NCI-H2227 (cell line): ENCODE measurements at regions not wholly inside any gene's neighbourhood (a gene's known extent, or its start where the extent isn't known, plus 50 kb on each side); places are given as distances from the start of the nearest gene placed in this dataset.

Experiments used
- DNase-seq: peaks from one replicate; lab custom pipeline; 2025; ENCODE audit not compliant: unreplicated experiment; lab: John Stamatoyannopoulos, UW

DNA sequence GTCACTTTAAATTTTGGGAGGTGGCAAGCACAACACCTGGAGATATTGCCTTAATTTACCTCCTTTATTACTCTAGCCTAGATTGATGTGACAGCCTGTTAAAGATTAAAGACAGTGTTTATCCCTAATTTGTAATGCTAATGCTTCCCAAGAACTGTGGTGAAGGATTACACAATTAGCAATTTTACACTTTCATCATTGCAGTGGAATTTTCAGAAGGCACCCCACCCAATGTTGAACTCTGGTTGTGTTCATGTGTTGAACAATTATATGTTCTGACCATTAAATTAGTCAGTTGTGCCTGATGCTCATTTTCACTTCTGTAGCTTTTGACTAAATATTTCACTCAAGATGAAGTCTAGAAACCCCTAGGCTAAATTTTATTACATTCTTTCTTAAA lies 317.1 kb upstream of the CWC22 start:
- DNase-seq, result no peak

DNA sequence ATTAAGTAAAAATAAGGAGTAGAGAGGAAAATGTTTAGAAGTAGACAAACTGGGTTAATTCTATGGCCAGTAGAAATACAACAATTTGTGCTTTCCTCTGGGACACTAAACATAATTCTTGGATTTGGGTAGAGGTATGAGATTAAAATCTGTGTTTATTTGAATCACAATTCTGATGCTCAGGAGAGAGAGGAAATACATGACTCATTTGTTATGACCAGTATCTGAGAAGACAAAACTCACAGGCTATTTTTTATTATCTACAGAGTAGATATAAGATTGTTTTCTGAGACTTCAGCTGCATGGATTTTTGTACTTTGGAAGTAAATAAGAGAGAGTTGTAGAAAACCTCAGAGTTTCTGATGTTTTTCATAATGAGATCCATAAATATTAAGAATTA lies 315.7 kb upstream of the CWC22 start:
- no peak for DNase-seq

DNA sequence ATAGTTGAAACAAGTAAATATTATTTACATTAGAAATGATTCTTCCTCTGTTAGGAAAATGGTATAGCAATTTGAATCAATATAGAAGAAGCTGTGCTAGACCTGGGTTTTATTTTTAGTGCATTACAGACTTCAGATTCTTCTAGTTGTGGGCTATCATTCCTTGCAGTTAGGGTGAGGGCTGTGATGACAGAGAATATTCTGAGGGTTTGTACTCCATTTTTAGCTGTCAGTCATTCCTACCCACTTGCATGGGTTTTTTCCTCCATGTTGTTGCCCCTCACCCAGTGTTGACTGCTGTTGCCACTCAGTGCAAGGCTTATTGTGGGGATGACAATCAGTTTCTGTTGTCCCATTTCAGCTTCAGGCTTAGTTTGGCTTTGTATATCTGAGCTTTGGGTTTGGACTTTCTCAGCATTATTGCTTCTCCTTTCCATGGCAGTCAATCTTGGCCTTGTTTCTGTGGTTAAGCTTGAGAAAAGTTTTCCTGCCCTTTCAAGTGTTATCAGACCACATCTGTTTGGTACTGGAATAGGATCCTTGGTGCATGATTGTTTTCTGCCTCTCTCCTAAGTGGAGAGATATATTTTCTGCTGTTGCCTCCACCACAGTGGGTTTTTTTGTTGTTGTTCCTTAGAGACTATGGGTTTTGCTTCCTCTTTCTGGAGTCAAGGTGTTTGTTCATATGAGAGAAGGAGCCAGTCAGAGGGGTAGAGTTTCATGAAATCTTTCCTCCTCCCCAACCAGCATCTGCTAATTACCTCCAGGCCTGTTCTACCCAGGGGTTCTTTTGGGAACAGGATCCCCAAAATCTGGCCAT lies 312.7 kb upstream of the CWC22 start:
- DNase-seq, result no peak

DNA sequence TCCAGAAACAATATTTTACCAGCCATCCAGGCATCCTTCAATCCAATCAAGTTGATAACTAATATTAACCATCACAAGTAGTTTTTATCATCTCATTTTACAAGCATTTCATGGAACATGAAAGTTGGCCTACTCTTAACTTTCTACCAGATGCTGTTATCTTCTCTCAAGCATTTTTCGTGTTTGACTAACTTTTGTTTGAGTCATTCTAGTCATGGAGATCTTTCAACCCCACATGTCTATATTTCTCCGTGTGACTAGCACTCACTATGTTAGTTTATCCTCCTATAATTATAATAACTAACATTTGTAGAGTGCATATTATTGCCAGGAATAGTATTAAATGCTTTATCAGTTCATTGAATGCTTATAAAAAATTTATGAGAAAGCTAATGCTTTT lies 307.0 kb upstream of the CWC22 start:
- no peak for DNase-seq

DNA sequence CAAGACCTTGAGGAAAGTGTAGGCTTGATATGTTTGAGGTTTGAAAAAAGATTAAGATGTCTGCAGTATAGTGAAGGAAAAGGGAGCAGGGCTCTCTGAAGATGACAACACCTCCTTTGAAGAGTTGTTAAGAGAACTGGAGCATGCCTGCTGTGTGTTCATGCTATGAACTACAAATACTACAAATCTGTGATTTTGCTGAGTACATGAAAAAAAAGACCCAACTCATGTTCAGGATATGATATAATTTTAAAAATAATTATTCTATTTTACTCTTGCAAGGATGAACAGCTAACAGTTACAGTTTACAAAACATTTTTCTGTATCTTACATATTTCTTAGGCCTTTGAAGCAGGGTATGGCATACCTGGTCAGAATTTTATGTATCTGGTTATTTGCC lies 305.4 kb upstream of the CWC22 start:
- DNase-seq, result no peak

DNA sequence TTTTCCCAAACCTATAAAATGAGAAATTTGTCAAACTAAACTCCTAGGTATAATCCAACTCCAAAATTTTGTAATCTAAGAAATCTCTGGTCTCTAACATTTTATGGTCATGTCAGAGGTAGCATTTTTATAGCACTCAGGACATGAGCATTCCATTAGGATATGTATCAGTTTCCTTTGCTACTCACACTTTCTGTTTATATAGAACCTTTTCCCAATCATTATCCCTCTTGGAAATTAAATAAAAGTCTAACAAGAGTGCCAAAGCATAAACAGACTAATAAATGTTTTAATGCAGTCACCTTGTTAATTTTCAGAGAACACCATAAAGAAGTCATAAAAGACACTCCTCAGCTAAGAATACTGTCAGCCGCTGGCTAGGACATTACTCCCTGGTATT lies 300.0 kb upstream of the CWC22 start:
- no peak for DNase-seq

DNA sequence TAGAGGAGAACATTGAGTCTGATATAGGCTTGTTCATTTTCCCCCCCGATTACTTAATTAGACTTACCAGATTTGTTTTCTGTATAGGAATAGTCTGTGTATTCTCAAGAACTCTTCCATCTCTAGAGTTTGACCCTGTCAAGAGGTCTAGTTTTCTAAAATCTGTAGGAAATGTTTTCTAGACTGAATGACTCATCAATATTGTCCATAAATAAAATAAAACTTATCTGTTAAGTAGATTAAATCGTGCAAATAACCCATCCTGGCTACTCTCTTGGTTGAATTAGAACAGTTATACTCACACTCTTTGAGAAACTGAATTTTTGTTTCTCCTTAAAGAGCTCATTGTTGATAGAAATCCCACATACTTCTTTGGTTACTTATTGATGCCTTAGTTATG lies 299.2 kb upstream of the CWC22 start:
- DNase-seq, result no peak

DNA sequence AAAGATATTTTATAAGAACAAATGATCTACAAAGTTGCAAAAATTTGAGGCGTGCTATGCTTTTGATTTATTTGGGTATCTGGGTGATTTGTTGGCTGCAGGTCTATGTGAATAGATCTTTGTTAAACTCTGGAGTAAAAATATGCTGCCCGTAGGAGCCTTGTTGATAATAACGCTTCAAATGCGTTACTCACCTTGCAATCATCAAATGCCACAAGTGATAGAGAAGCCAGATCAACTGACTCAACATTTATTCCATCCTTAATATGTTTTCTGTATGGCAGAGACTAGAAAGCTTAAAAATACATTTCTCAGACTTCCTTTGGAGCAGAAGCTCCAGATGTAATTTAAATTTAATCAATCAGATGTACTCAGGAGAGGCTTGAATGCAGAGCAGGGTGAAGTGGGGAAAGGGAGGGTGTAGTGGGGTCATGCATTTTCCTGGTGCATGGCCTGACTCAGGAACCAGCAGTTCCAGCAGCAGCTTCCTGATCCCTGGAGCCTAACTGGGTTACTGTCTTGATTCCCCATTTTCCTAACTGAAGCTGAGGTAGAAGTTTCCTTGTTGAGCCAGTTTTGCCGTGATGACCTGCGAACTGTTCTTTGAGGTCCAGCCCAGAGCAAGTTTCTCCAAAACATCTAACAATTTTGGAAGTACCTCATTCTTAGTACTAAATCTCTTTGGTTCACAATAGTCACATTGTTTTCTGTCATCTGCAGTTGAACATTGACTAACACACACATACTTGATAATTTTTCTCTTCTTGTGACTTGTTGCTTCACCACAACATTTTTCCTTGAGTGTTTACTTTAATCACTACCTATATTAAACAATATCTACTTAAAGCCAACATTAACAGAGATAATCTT lies 284.7 kb upstream of the CWC22 start:
- no peak for DNase-seq

DNA sequence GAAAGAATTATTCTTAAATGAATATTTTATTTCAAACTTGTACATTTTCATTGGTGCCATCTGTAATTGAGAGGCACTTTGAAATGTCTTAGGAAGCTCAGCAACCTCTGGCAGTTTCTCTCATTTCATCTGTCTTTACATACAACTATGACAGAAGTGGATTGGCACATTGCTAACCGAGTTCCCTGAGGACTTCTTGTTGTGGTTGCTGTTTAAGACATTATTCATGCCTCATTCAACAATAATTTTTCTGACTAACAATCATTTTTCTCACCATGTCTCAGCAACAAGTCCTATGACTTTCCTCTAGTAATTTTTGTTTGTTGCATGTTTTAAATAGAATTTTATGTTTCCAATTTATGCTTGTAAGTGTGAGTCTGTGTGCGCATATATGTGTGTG lies 284.0 kb upstream of the CWC22 start:
- no peak for DNase-seq

DNA sequence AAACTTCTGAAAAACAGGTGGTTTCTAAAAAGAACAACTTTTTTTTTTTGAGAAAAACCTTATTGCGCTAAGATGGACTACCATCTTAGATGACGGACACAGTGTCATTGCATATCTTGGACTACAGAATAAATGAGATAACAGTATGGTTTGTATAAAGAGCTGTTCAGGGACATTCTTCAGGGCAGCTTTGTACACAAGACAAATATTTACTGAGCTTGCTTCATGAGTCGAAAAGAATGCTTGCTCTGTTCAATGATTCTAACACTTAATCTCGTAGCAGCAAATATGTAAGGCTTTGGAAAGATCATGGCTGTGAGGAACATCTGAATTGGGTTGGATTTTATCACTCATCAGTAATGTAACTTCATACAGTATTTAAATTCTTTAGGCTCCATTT lies 282.5 kb upstream of the CWC22 start:
- DNase-seq, result no peak

DNA sequence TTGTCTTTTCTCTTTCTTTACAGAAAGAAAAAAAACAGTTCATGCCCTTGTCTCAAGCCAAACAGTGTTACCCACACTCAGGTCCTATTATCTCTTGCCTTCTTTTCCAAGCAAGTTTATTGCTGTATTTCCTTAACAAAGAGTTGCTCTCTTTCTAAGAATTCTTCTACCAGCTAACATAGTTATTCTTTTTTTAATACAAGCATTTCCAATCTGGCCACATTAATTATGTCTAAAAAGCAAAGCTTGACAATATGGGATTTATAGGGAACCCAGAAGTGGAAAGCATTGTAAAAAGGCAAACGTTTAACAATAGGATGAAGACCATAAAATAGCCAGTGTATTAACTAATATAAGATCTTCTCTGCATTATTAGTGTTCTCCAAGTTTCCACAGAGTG lies 272.5 kb upstream of the CWC22 start:
- DNase-seq, result no peak

DNA sequence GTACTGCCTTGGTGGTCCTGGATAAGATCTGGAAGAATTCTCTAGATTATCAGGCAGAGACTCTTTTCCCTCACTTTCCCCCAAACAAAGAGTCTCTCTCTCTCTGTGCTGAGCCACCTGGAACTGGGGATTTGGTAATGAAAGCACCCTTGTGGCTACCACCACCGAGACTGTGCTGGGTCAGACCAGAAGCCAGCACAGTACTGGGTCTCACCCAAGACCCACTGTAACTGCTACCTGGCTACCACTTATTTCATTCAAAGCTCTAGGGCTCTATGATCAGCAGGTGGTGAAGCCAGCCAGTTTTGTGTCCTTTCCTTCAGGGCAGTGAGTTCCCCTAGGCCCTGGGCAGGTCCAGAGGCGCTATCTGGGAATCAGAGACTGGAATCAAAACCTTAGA lies 269.6 kb upstream of the CWC22 start:
- no peak for DNase-seq

DNA sequence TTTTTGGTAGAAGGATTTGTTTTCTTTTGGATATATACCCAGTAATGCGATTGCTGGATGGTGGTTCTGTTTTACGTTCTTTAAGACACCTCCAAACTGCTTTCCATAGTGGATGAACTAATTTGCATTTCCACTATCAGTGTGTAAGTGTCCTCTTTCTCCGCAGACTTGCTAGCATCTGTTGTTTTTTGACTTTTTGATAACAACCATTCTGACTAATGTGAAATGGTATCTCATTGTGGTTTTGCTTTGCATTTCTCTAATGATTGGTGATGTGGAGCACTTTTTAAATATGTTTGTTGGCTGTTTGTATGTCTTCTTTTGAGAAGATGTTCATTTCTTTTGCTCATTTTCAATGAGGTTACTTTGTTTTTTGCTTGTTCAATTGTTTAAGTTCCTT lies 260.9 kb upstream of the CWC22 start:
- no peak for DNase-seq

DNA sequence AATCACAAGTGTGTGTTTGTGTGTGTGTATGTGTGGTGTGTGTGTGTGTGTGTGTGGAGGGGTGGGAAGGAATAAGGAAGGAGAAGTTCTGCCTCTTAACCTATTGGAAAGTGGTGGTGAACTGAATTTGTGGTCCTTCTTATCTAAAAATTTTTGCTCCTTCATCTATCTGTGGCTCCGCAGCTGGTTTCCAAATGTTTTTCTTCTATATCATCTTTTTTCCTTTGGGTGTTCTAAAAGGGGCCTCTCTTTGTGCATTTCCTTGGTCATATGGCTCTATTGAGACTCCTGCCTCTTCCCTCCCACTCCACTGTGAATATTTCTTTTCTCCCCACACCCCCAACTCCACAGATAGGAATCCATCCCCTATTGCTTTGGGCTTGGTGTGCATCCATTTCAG lies 254.9 kb upstream of the CWC22 start:
- no peak for DNase-seq

DNA sequence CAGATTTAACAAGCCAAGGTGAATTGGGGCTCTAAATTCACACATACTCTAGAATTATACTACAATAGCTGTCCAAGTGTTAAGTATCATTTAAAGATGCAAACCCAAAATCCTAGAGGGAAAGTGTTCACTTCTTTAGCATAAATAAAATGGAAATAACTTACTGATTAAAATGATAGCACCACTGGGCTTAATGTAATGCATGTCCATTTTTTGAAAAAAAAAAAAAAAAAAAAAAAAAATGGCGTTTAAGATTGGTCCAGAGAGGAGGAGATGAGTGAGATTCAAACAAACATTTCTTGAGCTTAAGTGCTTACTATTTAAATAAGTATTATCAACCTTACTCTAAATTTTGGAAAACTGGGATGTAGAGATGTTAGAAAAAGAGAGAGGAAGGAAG lies 251.5 kb upstream of the CWC22 start:
- no peak for DNase-seq

DNA sequence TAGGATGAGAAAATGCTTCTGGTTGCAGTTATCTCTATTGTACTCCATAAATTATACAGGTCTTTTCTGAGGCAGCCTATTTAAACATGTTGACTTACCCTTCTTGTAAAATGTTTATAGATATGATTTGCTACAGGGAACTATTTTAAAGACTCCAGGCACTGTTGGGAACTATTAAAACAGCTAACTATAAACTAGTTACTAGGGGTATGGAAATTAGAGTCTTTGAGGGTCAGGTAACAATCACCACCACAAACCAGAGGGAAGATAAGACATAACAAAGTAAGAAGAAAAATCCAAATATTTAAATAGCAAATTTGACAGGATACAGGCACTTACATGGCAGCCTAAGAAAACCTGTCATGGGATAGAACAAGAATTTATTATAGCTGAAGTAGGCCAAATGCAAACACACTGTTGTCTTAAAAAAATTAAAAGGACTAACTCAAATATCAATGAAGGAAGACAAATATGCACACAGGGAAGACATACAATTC lies 251.0 kb upstream of the CWC22 start:
- DNase-seq, result no peak

DNA sequence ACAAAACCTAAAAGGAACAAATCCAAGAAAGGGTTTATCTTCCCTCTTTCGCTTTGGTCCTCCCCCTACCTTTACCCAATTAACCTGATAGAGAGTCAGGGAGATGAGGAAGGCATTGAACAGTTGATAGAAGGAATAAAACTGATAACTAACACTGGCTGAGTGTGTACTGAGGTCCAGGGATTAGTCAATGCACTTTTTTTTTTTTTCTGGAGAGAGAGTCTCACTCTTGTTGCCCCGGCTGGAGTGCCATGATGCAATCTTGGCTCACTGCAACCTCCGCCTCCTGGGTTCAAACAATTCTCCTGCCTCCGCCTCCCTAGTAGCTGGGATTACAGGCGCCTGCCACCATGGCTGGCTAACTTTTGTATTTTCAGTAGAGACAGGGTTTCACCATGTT lies 250.2 kb upstream of the CWC22 start:
- DNase-seq, result no peak

DNA sequence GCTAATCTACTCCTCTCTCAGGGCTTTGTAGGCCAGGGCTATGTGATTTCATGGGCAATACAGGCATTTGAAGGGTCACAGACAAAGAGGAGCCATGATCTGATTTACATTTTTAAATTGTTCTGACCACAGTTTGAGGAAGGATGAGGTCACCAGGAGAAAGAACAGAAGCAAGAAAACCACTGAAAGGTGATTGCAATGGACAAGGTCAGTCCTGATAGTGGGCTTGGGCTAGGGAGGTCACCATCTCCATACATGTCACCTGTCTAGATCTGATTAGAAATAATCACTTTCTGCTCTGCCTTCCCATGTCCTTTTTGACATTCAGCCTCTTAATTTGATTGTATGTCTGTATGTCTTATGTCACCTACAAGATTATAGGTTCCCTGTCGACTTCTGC lies 248.9 kb upstream of the CWC22 start:
- no peak for DNase-seq

DNA sequence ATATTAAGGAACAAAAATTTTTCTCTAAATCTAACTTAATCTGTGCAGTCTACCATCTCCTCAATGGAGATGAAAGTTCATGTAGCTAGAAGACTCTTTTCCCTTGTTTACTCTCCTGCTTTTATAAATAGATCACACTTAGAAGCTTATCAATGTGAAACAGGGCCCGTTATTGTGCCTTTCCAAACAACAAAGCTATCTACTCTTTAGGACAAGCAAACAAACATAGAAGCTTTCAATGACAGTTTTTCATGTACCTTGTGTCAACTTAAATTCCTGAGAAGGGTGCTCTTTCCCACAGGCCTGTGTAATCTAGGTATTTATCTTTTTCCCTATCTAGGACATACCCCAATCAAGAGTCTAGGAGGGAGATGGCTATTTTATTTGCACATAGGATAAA lies 247.8 kb upstream of the CWC22 start:
- no peak for DNase-seq

DNA sequence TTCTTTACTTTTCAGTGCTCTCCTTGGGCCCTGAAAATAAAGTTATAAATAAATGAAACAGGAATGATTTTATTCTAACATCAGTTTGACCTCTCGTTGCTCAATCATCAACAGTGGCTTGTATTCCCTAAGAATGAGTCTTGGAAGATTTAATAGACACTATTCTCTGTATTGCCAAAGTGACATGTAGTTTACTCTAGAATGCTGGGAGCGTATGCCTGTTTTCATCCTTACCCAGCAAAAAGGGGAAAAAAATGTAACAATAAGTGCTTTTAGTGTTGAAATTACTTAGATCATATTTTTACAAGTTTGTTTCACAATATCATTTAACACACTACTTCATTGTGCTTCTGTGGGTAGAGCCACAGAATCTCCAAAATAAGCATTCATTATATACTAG lies 240.6 kb upstream of the CWC22 start:
- no peak for DNase-seq

DNA sequence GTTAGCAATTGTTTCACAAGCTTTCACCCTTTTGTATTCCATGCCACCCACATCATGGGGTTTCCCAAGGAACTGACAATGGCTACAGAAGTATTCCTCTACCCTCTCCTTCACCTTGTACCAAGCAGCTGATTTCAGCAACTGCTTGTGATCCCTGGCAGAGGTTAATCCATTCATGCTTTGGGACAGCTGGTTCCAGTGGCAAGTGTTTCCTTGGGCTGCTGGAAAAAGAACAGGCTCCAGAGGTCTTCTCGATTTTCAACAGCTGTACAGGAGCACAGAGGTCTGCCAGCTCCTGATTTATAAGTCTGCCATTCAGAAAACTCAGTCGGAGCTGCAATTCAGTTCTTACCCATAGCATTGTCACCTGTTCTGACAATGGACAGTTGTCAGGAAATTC lies 239.2 kb upstream of the CWC22 start:
- no peak for DNase-seq

DNA sequence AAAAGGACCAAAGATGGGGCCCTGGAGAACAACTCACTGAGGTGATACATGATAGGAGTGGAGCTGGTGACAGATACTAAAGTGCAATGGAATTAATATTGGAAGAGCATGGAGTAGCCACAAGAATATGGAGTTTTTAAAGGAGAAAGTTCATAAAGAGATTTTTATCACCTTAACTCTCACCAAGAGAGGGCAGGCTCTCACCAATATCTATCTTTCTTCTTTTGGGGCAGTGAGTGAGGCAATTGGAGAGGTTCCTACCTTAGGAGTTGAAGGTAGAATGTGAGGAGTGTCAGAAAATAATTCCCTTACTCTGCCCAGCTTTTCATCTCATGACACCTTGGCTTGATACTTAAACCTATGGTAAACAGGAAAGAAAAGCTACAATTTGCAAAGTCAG lies 233.7 kb upstream of the CWC22 start:
- peak; percentile 7 for DNase-seq
